ENCODE measurements at regions not wholly inside any gene's neighbourhood (a gene's known extent, or its start where the extent isn't known, plus 50 kb on each side); places are given as distances from the start of the nearest gene placed in this dataset.

GRCh38 chr13:100818711-100819110 is 144.1 kb upstream of the TMTC4 start:
- H3K36me3 Mint-ChIP-seq (ENCODE audit: low read depth): peaks cover 6% of the 10 kb centered on the region
- peaks cover 10% of the 10 kb centered on the region for H3K9me3 Mint-ChIP-seq
- peak overlapping the region in 2 of 3 experiments; percentile 3 to 56 for H3K27ac Mint-ChIP-seq
- peak overlapping the region in 1 of 3 experiments; percentile 8 for H3K4me3 Mint-ChIP-seq
- H3K27me3 Mint-ChIP-seq (ENCODE audit: low read depth): peaks cover 5% of the 10 kb centered on the region
- H3K4me1 Mint-ChIP-seq: peaks cover 31% of the 10 kb centered on the region
- no peak for TF ChIP-seq CTCF (IDR thresholded peaks at IDR 0.05; ENCODE audit: unreplicated experiment in 3 of 3)

- Mint-ChIP-seq H3K9me3 (peaks cover 10% of the 10 kb centered on the region), H3K27ac (peak overlapping the region in 1 of 3 experiments; percentile 56), H3K4me1 (peaks cover 31% of the 10 kb centered on the region), H3K36me3 (ENCODE audit: low read depth) (peaks cover 6% of the 10 kb centered on the region), H3K27me3 (ENCODE audit: low read depth) (peaks cover 5% of the 10 kb centered on the region), H3K4me3 (no peak overlapping the region)
- no peak for TF ChIP-seq CTCF (IDR thresholded peaks at IDR 0.05; ENCODE audit: unreplicated experiment in 3 of 3)
Observed at GRCh38 chr13:100817928-100818327, 143.3 kb upstream of the TMTC4 start.

GRCh38 chr13:100815476-100816046 is 141.0 kb upstream of the TMTC4 start:
- peaks cover 5% of the 10 kb centered on the region for H3K27me3 Mint-ChIP-seq (ENCODE audit: low read depth)
- H3K4me1 Mint-ChIP-seq: peaks cover 36% of the 10 kb centered on the region
- TF ChIP-seq CTCF (IDR thresholded peaks at IDR 0.05; ENCODE audit: unreplicated experiment in 3 of 3): no peak
- H3K9me3 Mint-ChIP-seq: peaks cover 10% of the 10 kb centered on the region
- peaks cover 6% of the 10 kb centered on the region for H3K36me3 Mint-ChIP-seq (ENCODE audit: low read depth)
- peak overlapping the region; percentile 3 to 37 (median 14) for H3K27ac Mint-ChIP-seq
- H3K4me3 Mint-ChIP-seq: no peak overlapping the region

- TF ChIP-seq CTCF (IDR thresholded peaks at IDR 0.05; ENCODE audit: unreplicated experiment in 3 of 3): no peak
- H3K27me3 Mint-ChIP-seq (ENCODE audit: low read depth): peaks cover 5% of the 10 kb centered on the region
- H3K36me3 Mint-ChIP-seq (ENCODE audit: low read depth): peaks cover 6% of the 10 kb centered on the region
- H3K27ac Mint-ChIP-seq: no peak overlapping the region
- peaks cover 23% of the 10 kb centered on the region for H3K4me1 Mint-ChIP-seq
- no peak overlapping the region for H3K4me3 Mint-ChIP-seq
- peaks cover 7% of the 10 kb centered on the region for H3K9me3 Mint-ChIP-seq
Observed at GRCh38 chr13:100812982-100813584, 138.5 kb upstream of the TMTC4 start.

- no peak for TF ChIP-seq CTCF (IDR thresholded peaks at IDR 0.05; ENCODE audit: unreplicated experiment in 3 of 3)
- Mint-ChIP-seq H3K36me3 (ENCODE audit: low read depth) (no peaks in the 10 kb centered on the region), H3K9me3 (no peaks in the 10 kb centered on the region), H3K27me3 (ENCODE audit: low read depth) (peaks cover 5% of the 10 kb centered on the region), H3K27ac (no peak overlapping the region), H3K4me1 (peaks cover 16% of the 10 kb centered on the region), H3K4me3 (no peak overlapping the region)
Observed at GRCh38 chr13:100811928-100812327, 137.3 kb upstream of the TMTC4 start.

All from nephron (organoid).